K562 (cell line): ENCODE measurements at regions not wholly inside any gene's neighbourhood (a gene's known extent, or its start where the extent isn't known, plus 50 kb on each side); places are given as distances from the start of the nearest gene placed in this dataset.

Source experiments
- ATF3 ChIP-seq, 2 experiments: fragments of 450-650 bp in 1 of 2; sonication (generic) in 1 of 2; formaldehyde crosslinking in 1 of 2; IDR thresholded peaks in 1 of 2; conservative IDR thresholded peaks in 1 of 2; 2 replicates each; pipeline versions ENCODE4 v1.6.1 to v1.8.1; 2016 to 2023; ENCODE audit warnings: mild to moderate bottlenecking in 2 of 2, moderate library complexity in 2 of 2, inconsistent platforms in 1 of 2, missing genetic modification reagents in 1 of 2
- CBFA2T2 ChIP-seq: fragments of 450-650 bp; conservative IDR thresholded peaks from 2 replicates; pipeline ENCODE4 v1.6.1; 2017; ENCODE audit warnings: mild to moderate bottlenecking
- CREM ChIP-seq: IDR thresholded peaks from 2 replicates; pipeline ENCODE4 v1.6.1; 2014; ENCODE audit warnings: antibody characterized with exemption, low read depth
- CSDE1 ChIP-seq, 2 experiments: fragments of 450-650 bp; IDR thresholded peaks; 2 replicates each; pipeline ENCODE4 v1.6.1; 2016; ENCODE audit warnings: mild to moderate bottlenecking in 1 of 2
- CTCF ChIP-seq, 3 experiments: IDR thresholded peaks in 2 of 3; conservative IDR thresholded peaks in 1 of 3; 2 replicates each; pipeline ENCODE4 v1.5.1; 2011 to 2012; ENCODE audit warnings: low read length in 3 of 3, mild to moderate bottlenecking in 3 of 3, control low read depth in 2 of 3, improper control_type of control experiment in 1 of 3, inconsistent platforms in 1 of 3, low read depth in 1 of 3, mixed read lengths in 1 of 3, moderate library complexity in 1 of 3; ENCODE audit not compliant: insufficient read depth in 2 of 3
- DDX20 ChIP-seq: fragments of 450-650 bp; IDR thresholded peaks from 2 replicates; pipeline ENCODE4 v1.6.1; 2016; ENCODE audit warnings: missing genetic modification characterization, low read depth, mild to moderate bottlenecking, missing compliant biosample characterization, moderate library complexity
- EP300 ChIP-seq: IDR thresholded peaks from 2 replicates; pipeline ENCODE4 v1.6.1; 2012; ENCODE audit warnings: low read length, improper control_type of control experiment
- ERF ChIP-seq: fragments of 450-650 bp; formaldehyde crosslinking; IDR thresholded peaks from 2 replicates; pipeline ENCODE4 v1.4.0; 2020; ENCODE audit warnings: mild to moderate bottlenecking, mixed read lengths
- JUND ChIP-seq, 2 experiments: IDR thresholded peaks; 2 replicates in 1 of 2; 3 replicates in 1 of 2; pipeline ENCODE4 v1.6.1; 2011; ENCODE audit warnings: borderline replicate concordance in 2 of 2, low read depth in 2 of 2, low read length in 2 of 2, improper control_type of control experiment in 1 of 2, missing biosample characterization in 1 of 2, missing genetic modification characterization in 1 of 2, missing genetic modification reagents in 1 of 2
- POLR3A ChIP-seq: IDR thresholded peaks from 2 replicates; pipeline ENCODE4 v1.6.1; 2011; ENCODE audit warnings: borderline replicate concordance, mild to moderate bottlenecking, moderate library complexity; ENCODE audit not compliant: insufficient read length, insufficient read depth; ENCODE audit errors: extremely low read depth
- RBBP5 ChIP-seq: fragments of 200-600 bp; sonication (generic); IDR thresholded peaks from 2 replicates; pipeline ENCODE4 v1.6.1; 2012; ENCODE audit warnings: borderline replicate concordance, mild to moderate bottlenecking, low read length, control low read depth, inconsistent platforms; ENCODE audit not compliant: insufficient read depth, poor library complexity, severe bottlenecking
- SMARCE1 ChIP-seq: fragments of 450-650 bp; IDR thresholded peaks from 2 replicates; pipeline ENCODE4 v1.7.1; 2016; ENCODE audit warnings: mild to moderate bottlenecking
- TAL1 ChIP-seq: fragments of 450-650 bp; IDR thresholded peaks from 2 replicates; pipeline ENCODE4 v1.6.1; 2016; ENCODE audit warnings: mild to moderate bottlenecking
- ZNF124 ChIP-seq: sonication (generic); formaldehyde crosslinking; IDR thresholded peaks from 2 replicates; pipeline ENCODE4 v1.8.1; 2022; ENCODE audit warnings: missing genetic modification reagents
- ZNF146 ChIP-seq: IDR thresholded peaks from one replicate; pipeline ENCODE4 v1.6.1; 2018; ENCODE audit warnings: missing compliant biosample characterization; ENCODE audit not compliant: unreplicated experiment
- TF ChIP-seq, protein P1 (sequence below): fragments of 450-650 bp; conservative IDR thresholded peaks from 2 replicates; pipeline ENCODE4 v1.6.1; 2016; ENCODE audit warnings: missing genetic modification characterization, low read depth, mild to moderate bottlenecking, missing compliant biosample characterization, moderate library complexity

DNA sequence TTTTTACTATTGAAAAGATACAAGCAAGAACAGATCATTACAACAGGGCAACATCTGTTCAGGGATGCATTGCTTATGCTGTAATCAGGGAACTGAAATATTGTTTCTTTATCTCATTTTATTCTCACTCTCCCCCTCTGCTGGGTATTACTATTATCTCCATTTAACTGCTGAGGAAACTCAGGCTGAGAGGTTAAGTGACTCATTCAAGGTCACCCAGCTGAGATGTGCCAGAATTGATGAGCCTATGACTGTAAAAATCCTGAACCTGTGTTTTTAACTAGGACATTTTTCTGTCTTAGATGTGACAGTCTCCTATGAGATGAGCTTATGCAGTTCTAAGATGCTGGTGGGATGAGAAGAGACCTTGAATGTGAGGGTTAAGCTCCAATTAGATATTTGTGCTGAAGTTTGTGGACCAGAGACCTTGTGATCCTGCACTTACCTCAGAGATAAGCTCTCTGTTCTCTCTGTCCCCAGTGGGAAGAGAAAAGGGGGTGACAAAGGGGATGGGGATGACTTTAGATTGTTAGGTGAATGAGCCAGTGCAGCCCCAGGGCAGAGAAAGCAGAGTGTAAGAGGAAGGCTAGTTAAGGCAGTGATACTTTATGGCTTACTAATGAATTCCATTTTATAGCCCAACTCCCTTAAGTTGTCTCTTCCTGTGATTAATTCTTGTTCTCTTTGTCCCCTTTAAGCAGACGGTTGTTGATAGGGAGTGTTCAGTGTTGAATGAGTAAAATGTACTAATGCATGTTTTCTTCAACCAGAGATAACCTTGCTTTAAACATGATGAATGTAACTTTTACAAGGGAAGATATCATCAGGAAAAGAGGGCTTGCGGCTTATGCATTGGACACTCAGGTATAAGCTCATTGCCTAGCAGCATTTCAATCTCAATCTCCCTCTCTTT, 111.4 kb downstream of the HLX start (continued):
- TF ChIP-seq CTCF (IDR thresholded peaks at IDR 0.05 in 2 of 3, conservative IDR thresholded peaks at IDR 0.05 in 1 of 3; ENCODE audit: insufficient read depth in 2 of 3, low read depth in 1 of 3, low read length in 3 of 3) (peak; percentile 14 to 30 (median 21); a peak in 3 of 6 replicates), JUND (IDR thresholded peaks at IDR 0.05; ENCODE audit: borderline replicate concordance, low read depth, low read length) (peak; percentile 89), JUND (tag; IDR thresholded peaks at IDR 0.05; ENCODE audit: borderline replicate concordance, low read depth, low read length) (peak; percentile 81; the same call in 2 of the 3 replicates), SMARCE1 (0 out of 2 replicates have a peak, but pooled peaks have one; percentile 25), POLR3A (no peak), ZNF124 (CRISPR knock-in tag) (no peak), EP300 (peak; percentile 36; the same call in 1 of the 2 replicates), ATF3 (IDR thresholded peaks at IDR 0.05) (peak; percentile 71), ATF3 (CRISPR knock-in tag; conservative IDR thresholded peaks at IDR 0.05) (no peak), ZNF146 (CRISPR knock-in tag) (no peak), DDX20 (tag) (no peak), ERF (CRISPR knock-in tag) (no peak), TAL1 (no peak), RBBP5 (no peak), CBFA2T2 (peak; percentile 64), CREM (0 out of 2 replicates have a peak, but pooled peaks have one; percentile 14), CSDE1 (IDR thresholded peaks at IDR 0.05) (no peak)
- TF ChIP-seq, protein P1, sequence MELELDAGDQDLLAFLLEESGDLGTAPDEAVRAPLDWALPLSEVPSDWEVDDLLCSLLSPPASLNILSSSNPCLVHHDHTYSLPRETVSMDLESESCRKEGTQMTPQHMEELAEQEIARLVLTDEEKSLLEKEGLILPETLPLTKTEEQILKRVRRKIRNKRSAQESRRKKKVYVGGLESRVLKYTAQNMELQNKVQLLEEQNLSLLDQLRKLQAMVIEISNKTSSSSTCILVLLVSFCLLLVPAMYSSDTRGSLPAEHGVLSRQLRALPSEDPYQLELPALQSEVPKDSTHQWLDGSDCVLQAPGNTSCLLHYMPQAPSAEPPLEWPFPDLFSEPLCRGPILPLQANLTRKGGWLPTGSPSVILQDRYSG (tag), result no peak
